IMR-90 (cell line): ENCODE measurements at regions not wholly inside any gene's neighbourhood (a gene's known extent, or its start where the extent isn't known, plus 50 kb on each side); places are given as distances from the start of the nearest gene placed in this dataset.

Experiments used
- CEBPB ChIP-seq: IDR thresholded peaks from 2 replicates; pipeline ENCODE4 v1.6.1; 2012; ENCODE audit warnings: low read depth, low read length, improper control_type of control experiment
- CTCF ChIP-seq: conservative IDR thresholded peaks from 2 replicates; pipeline ENCODE4 v1.5.1; 2012; ENCODE audit warnings: mild to moderate bottlenecking, low read depth, low read length, improper control_type of control experiment
- ELK1 ChIP-seq: fragments of 150-350 bp; IDR thresholded peaks from 2 replicates; pipeline ENCODE4 v1.6.1; 2016; ENCODE audit warnings: low read depth, mild to moderate bottlenecking, low read length, moderate library complexity, borderline replicate concordance
- MXI1 ChIP-seq: IDR thresholded peaks from 2 replicates; pipeline ENCODE4 v1.6.1; 2012; ENCODE audit warnings: low read depth, mild to moderate bottlenecking, low read length, moderate library complexity, borderline replicate concordance
- POLR2A ChIP-seq: IDR thresholded peaks from 2 replicates; pipeline ENCODE4 v1.6.1; 2012; ENCODE audit warnings: mild to moderate bottlenecking, low read depth, low read length
- RAD21 ChIP-seq: IDR thresholded peaks from 2 replicates; pipeline ENCODE4 v1.6.1; 2012; ENCODE audit warnings: low read length, improper control_type of control experiment
- RCOR1 ChIP-seq: IDR thresholded peaks from 2 replicates; pipeline ENCODE4 v1.6.1; 2012; ENCODE audit warnings: mild to moderate bottlenecking, low read length, improper control_type of control experiment; ENCODE audit not compliant: insufficient replicate concordance
- RFX5 ChIP-seq: IDR thresholded peaks from 2 replicates; pipeline ENCODE4 v1.8.0; 2012; ENCODE audit warnings: low read depth, mild to moderate bottlenecking, low read length, moderate library complexity
- USF2 ChIP-seq: fragments of 150-350 bp; IDR thresholded peaks from 2 replicates; pipeline ENCODE4 v1.6.1; 2017; ENCODE audit warnings: mild to moderate bottlenecking, antibody characterized with exemption, low read length, low read depth

GRCh38 chr6:53201270-53201669 lies 52.6 kb upstream of the GCM1 start:
- no peak for TF ChIP-seq POLR2A
- TF ChIP-seq CEBPB = no peak
- TF ChIP-seq CTCF = no peak
- no peak for TF ChIP-seq RAD21
- no peak for TF ChIP-seq USF2
- no peak for TF ChIP-seq MXI1
- TF ChIP-seq RCOR1 = no peak
- no peak for TF ChIP-seq ELK1
- TF ChIP-seq RFX5 = no peak
